GM12878 (cell line): ENCODE measurements at regions not wholly inside any gene's neighbourhood (a gene's known extent, or its start where the extent isn't known, plus 50 kb on each side); places are given as distances from the start of the nearest gene placed in this dataset.

Source experiments
- DPF2 ChIP-seq: fragments of 450-650 bp; IDR thresholded peaks from 2 replicates; pipeline ENCODE4 v1.6.1; 2017; ENCODE audit warnings: mild to moderate bottlenecking
- HCFC1 ChIP-seq: fragments of 150-350 bp; IDR thresholded peaks from 2 replicates; pipeline ENCODE4 v1.6.1; 2014; ENCODE audit warnings: low read length
- POLR2A ChIP-seq: IDR thresholded peaks from 2 replicates; pipeline ENCODE4 v1.6.1; 2011; ENCODE audit warnings: low read depth, mild to moderate bottlenecking, low read length
- YBX1 ChIP-seq: fragments of 450-650 bp; IDR thresholded peaks from 2 replicates; pipeline ENCODE4 v1.6.1; 2016; ENCODE audit warnings: antibody characterized with exemption
- ZNF384 ChIP-seq: IDR thresholded peaks from 2 replicates; pipeline ENCODE4 v1.6.1; 2012; ENCODE audit warnings: low read depth, mild to moderate bottlenecking, low read length, improper control_type of control experiment, borderline replicate concordance
- TF ChIP-seq, protein P1 (sequence below), 3 experiments: IDR thresholded peaks in 2 of 3; conservative IDR thresholded peaks in 1 of 3; 2 replicates each; pipeline ENCODE4 v1.5.1; 2011; ENCODE audit warnings: low read depth in 3 of 3, low read length in 3 of 3, mild to moderate bottlenecking in 3 of 3, control low read depth in 2 of 3, moderate library complexity in 2 of 3, inconsistent platforms in 1 of 3, mixed read lengths in 1 of 3; ENCODE audit not compliant: control insufficient read depth in 2 of 3, insufficient read depth in 1 of 3; ENCODE audit errors: extremely low read depth in 1 of 3
- TF ChIP-seq, protein P2 (sequence below): IDR thresholded peaks from 2 replicates; pipeline ENCODE4 v1.6.1; 2012; ENCODE audit warnings: low read length, inconsistent platforms
- TF ChIP-seq, protein P3 (sequence below): fragments of 450-650 bp; IDR thresholded peaks from 2 replicates; pipeline ENCODE4 v1.6.1; 2017; ENCODE audit warnings: mild to moderate bottlenecking
- TF ChIP-seq, protein P4 (sequence below): IDR thresholded peaks from 2 replicates; pipeline ENCODE4 v1.6.1; 2012; ENCODE audit warnings: mild to moderate bottlenecking, low read depth, low read length

DNA sequence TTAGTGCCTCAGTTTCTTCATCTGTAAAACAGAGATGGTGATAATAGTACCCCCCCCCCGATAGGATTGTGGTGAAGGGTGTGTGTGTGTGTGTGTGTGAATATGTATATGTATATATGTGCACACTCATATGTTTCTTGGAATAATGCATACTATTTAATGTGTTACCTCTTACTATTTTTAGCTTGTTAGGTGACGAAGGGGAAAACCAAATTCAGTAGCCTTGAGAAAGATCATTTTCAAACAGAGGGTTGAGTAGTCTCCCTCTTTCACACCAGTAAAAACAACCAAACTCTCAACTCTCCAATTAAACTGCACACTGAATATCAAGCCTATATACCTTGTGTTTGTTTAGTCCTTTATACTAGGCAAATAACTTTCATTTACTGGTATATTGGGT, 75.7 kb downstream of the NTMT2 start:
- TF ChIP-seq, protein P1, sequence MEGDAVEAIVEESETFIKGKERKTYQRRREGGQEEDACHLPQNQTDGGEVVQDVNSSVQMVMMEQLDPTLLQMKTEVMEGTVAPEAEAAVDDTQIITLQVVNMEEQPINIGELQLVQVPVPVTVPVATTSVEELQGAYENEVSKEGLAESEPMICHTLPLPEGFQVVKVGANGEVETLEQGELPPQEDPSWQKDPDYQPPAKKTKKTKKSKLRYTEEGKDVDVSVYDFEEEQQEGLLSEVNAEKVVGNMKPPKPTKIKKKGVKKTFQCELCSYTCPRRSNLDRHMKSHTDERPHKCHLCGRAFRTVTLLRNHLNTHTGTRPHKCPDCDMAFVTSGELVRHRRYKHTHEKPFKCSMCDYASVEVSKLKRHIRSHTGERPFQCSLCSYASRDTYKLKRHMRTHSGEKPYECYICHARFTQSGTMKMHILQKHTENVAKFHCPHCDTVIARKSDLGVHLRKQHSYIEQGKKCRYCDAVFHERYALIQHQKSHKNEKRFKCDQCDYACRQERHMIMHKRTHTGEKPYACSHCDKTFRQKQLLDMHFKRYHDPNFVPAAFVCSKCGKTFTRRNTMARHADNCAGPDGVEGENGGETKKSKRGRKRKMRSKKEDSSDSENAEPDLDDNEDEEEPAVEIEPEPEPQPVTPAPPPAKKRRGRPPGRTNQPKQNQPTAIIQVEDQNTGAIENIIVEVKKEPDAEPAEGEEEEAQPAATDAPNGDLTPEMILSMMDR (IDR thresholded peaks at IDR 0.05 in 2 of 3, conservative IDR thresholded peaks at IDR 0.05 in 1 of 3; ENCODE audit: control insufficient read depth in 2 of 3, extremely low read depth in 1 of 3, insufficient read depth in 1 of 3, low read depth in 3 of 3, low read length in 3 of 3) = no peak
- TF ChIP-seq DPF2 (no peak; the same call in 1 of the 2 replicates), POLR2A (no peak), HCFC1 (no peak), ZNF384 (no peak), YBX1 (no peak)
- TF ChIP-seq, protein P2, sequence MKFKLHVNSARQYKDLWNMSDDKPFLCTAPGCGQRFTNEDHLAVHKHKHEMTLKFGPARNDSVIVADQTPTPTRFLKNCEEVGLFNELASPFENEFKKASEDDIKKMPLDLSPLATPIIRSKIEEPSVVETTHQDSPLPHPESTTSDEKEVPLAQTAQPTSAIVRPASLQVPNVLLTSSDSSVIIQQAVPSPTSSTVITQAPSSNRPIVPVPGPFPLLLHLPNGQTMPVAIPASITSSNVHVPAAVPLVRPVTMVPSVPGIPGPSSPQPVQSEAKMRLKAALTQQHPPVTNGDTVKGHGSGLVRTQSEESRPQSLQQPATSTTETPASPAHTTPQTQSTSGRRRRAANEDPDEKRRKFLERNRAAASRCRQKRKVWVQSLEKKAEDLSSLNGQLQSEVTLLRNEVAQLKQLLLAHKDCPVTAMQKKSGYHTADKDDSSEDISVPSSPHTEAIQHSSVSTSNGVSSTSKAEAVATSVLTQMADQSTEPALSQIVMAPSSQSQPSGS = no peak
- TF ChIP-seq, protein P3, sequence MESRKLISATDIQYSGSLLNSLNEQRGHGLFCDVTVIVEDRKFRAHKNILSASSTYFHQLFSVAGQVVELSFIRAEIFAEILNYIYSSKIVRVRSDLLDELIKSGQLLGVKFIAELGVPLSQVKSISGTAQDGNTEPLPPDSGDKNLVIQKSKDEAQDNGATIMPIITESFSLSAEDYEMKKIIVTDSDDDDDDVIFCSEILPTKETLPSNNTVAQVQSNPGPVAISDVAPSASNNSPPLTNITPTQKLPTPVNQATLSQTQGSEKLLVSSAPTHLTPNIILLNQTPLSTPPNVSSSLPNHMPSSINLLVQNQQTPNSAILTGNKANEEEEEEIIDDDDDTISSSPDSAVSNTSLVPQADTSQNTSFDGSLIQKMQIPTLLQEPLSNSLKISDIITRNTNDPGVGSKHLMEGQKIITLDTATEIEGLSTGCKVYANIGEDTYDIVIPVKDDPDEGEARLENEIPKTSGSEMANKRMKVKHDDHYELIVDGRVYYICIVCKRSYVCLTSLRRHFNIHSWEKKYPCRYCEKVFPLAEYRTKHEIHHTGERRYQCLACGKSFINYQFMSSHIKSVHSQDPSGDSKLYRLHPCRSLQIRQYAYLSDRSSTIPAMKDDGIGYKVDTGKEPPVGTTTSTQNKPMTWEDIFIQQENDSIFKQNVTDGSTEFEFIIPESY = no peak
- TF ChIP-seq, protein P4, sequence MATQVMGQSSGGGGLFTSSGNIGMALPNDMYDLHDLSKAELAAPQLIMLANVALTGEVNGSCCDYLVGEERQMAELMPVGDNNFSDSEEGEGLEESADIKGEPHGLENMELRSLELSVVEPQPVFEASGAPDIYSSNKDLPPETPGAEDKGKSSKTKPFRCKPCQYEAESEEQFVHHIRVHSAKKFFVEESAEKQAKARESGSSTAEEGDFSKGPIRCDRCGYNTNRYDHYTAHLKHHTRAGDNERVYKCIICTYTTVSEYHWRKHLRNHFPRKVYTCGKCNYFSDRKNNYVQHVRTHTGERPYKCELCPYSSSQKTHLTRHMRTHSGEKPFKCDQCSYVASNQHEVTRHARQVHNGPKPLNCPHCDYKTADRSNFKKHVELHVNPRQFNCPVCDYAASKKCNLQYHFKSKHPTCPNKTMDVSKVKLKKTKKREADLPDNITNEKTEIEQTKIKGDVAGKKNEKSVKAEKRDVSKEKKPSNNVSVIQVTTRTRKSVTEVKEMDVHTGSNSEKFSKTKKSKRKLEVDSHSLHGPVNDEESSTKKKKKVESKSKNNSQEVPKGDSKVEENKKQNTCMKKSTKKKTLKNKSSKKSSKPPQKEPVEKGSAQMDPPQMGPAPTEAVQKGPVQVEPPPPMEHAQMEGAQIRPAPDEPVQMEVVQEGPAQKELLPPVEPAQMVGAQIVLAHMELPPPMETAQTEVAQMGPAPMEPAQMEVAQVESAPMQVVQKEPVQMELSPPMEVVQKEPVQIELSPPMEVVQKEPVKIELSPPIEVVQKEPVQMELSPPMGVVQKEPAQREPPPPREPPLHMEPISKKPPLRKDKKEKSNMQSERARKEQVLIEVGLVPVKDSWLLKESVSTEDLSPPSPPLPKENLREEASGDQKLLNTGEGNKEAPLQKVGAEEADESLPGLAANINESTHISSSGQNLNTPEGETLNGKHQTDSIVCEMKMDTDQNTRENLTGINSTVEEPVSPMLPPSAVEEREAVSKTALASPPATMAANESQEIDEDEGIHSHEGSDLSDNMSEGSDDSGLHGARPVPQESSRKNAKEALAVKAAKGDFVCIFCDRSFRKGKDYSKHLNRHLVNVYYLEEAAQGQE = no peak
